ENCODE measurements at regions not wholly inside any gene's neighbourhood (a gene's known extent, or its start where the extent isn't known, plus 50 kb on each side); places are given as distances from the start of the nearest gene placed in this dataset.

DNA sequence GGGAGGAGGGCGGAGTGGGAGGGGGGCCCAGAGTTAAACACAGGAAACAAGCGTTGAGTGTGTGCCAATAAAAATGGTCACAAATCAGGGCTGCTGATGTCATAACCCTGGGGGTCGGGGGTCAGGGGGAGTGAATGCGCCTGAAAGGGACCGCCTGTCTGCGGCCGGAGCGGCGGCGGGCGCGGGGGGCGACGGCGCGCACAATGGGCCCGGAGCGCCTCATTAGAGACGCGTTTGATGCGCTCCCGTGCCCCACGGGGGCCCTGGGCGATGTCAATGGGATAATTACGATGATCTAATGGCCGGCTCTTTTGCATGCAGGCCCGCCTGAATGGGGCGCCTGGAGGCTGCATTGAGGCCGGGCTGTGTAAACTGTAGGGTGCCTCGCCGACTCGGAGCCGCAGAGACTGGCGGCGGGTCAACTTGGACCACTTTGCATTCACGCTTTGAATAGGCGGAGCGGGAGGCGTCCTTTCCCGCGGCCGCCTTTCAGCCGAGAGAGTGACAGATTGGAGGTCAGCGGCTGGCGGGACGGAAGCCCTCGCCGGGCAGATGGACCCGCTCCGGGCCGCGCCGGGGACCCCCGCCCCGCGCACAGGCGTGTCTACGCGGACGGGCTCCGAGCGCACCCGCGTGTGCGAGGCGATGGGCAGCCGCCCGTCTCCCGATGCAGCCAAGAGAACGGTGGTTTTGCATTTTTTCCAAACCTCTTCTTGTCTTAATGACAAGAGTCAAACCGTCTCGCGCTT, 296.1 kb downstream of the TFAP2C start:
- no peaks in the 10 kb centered on the region for H3K9me3 Mint-ChIP-seq
- H3K4me3 Mint-ChIP-seq: no peak overlapping the region
- no peak overlapping the region for H3K27ac Mint-ChIP-seq
- peaks cover 2% of the 10 kb centered on the region for H3K4me1 Mint-ChIP-seq (ENCODE audit: low read depth)
- no peaks in the 10 kb centered on the region for H3K36me3 Mint-ChIP-seq (ENCODE audit: low read depth)
- peaks cover 69% of the 10 kb centered on the region for H3K27me3 Mint-ChIP-seq (ENCODE audit: low read depth)

DNA sequence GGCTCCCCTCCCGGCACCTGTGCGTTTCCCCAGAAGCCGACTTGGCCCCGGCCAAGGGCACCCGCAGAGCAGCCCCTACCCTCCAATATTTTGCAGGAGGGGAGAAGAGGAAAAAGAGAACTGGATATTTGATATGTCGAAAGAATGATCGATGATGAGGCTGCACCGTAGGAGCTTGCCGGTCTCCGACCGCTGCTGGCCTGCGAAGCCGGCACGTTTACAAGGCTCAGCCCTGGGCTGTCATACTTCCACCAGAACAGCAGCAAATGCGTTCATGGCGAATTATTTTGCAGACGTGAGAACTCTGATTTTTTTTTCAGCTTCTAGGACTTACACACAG, 296.7 kb downstream of the TFAP2C start:
- H3K36me3 Mint-ChIP-seq (ENCODE audit: low read depth): no peaks in the 10 kb centered on the region
- peaks cover 2% of the 10 kb centered on the region for H3K4me1 Mint-ChIP-seq (ENCODE audit: low read depth)
- peaks cover 69% of the 10 kb centered on the region for H3K27me3 Mint-ChIP-seq (ENCODE audit: low read depth)
- no peaks in the 10 kb centered on the region for H3K9me3 Mint-ChIP-seq
- no peak overlapping the region for H3K27ac Mint-ChIP-seq
- no peak overlapping the region for H3K4me3 Mint-ChIP-seq

DNA sequence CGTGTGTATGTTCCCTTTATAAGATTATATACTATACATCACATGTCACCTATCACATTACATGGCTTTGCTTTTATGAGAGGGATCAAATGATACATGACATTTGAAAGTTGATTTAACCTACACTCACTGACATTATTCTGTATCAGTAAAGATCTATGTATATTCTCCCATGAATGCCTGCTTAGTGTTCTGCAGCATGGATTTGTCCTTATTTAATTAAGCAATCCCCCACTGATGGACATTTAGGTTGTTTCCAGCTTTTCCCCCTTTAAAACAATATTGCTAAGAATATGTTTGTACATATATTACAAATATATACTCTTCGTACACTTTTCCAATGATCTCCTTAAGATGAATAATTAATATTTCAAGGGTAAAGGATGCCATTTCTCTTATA, 297.4 kb downstream of the TFAP2C start:
- peaks cover 69% of the 10 kb centered on the region for H3K27me3 Mint-ChIP-seq (ENCODE audit: low read depth)
- H3K9me3 Mint-ChIP-seq: no peaks in the 10 kb centered on the region
- no peak overlapping the region for H3K27ac Mint-ChIP-seq
- H3K4me1 Mint-ChIP-seq (ENCODE audit: low read depth): peaks cover 2% of the 10 kb centered on the region
- H3K4me3 Mint-ChIP-seq: no peak overlapping the region
- H3K36me3 Mint-ChIP-seq (ENCODE audit: low read depth): no peaks in the 10 kb centered on the region

DNA sequence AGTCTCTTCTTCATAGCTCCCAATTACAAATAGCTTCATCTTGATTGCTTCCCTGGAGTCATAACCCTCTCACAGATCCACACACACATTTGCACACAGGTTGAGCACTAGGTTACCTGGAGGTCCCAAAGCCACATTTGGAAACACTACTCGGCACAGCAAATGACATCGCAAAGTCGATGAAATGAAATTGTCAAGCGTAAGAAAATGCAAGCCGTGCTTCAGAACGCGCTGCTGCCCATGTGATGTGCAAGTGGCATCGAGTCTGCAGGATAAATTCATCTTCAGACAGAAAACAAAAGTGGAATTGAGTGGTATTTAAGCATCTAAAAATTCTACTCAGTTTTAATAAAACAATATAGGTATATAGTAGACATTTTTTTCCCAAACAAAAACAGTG, 298.0 kb downstream of the TFAP2C start:
- no peak overlapping the region for H3K27ac Mint-ChIP-seq

DNA sequence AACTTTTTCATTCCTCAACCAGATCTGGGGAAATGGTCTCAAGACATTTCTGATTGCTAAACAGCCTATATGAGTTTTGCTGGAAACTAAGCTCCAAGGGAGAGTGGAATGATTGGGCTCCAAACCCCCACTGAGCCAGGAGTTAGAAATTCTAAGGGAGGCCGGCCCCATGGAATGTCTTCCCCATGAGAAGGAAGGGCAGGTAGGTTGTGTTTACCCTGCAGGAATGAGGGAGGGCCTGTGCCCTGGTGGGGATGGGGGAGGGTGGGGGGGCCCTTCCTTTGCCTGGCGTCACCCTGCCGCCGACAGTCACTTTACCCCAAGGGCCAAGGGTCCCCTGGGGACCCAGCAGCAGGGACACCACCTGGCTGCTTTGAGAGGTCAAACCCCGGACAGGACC, 298.9 kb downstream of the TFAP2C start:
- Mint-ChIP-seq H3K4me1 (ENCODE audit: low read depth) (peaks cover 2% of the 10 kb centered on the region), H3K27ac (no peak overlapping the region), H3K9me3 (no peaks in the 10 kb centered on the region), H3K36me3 (ENCODE audit: low read depth) (no peaks in the 10 kb centered on the region), H3K4me3 (no peak overlapping the region), H3K27me3 (ENCODE audit: low read depth) (peaks cover 66% of the 10 kb centered on the region)

More for the DNA sequence above, 298.0 kb downstream of the TFAP2C start:
- Mint-ChIP-seq H3K4me1 (ENCODE audit: low read depth) (peaks cover 2% of the 10 kb centered on the region), H3K4me3 (no peak overlapping the region), H3K9me3 (no peaks in the 10 kb centered on the region), H3K27me3 (ENCODE audit: low read depth) (peaks cover 69% of the 10 kb centered on the region), H3K36me3 (ENCODE audit: low read depth) (no peaks in the 10 kb centered on the region)

DNA sequence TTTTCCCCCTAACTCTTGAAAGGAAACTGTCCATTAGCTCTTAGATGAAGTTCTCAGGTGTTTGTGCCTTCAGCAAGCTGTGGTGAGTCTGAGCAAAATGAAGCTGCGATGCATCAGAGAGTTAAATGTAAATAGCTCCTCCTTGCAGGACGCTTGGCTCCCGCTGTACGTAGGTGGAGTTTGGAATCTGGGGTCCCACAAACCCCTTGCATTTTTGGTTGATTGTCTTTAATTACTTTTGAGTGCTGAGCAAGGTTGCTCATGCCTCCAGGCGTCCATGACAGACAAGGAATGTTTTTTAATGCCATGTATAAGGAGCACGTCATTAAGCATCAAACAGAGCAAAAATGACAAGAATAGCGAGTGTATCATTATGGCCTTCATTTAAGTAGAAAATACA, 300.5 kb downstream of the TFAP2C start:
- Mint-ChIP-seq H3K4me1 (ENCODE audit: low read depth) (peaks cover 2% of the 10 kb centered on the region), H3K9me3 (no peaks in the 10 kb centered on the region), H3K4me3 (no peak overlapping the region), H3K27me3 (ENCODE audit: low read depth) (peaks cover 50% of the 10 kb centered on the region), H3K36me3 (ENCODE audit: low read depth) (no peaks in the 10 kb centered on the region), H3K27ac (no peak overlapping the region)

DNA sequence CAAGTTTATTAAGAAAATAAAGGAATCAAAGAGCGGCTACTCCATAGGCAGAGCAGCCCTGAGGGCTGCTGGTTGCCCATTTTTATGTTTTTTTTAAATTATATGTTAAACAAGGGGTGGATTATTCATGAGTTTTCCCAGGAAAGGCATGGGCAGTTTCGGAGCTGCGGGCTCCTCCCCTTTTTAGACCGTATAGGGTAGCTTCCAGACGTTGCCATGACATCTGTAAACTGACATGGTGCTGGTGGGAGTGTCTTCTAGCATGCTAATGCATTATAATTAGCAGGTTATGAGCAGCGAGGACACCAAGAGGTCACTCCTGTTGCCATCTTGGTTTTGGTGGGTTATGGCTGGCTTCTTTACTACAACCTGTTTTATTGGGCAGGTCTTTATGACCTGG, 301.8 kb downstream of the TFAP2C start:
- Mint-ChIP-seq H3K27ac (no peak overlapping the region), H3K9me3 (no peaks in the 10 kb centered on the region), H3K4me1 (ENCODE audit: low read depth) (peaks cover 2% of the 10 kb centered on the region), H3K36me3 (ENCODE audit: low read depth) (no peaks in the 10 kb centered on the region), H3K4me3 (no peak overlapping the region), H3K27me3 (ENCODE audit: low read depth) (peaks cover 40% of the 10 kb centered on the region)

DNA sequence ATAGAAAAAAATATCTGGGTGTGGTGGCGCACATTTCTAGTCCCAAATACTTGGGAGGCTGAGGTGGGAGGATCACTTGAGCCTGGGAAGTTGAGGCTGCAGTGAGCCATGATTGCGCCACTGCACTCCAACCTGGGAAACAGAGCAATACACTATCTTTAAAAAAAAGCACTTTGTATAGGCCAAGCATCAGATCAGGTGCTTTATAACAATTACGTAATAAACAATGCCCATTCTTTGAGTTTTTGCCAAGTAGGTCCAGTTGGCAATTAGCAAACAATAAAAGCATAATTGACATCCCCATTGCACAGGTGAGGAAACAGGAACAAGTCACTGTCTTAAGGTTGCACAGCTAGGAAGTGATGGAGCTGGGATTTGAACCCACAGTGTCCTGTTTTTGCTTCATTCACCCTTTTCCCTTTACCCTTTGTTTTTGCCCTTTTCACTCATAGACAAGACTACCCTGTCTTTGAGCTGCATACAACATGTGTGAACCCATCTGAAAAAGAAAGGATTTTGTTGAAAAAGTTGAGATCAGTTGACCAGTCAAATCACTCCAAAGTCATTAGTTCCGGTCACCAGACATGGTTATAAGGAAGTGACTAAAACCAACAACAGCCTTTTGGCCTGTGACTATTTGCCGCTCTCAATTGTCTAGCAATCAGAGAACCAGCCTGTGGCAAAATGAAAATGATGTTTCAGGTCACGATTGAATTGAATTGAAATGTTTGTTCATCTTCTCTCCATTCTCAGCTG, 303.6 kb downstream of the TFAP2C start:
- no peaks in the 10 kb centered on the region for H3K4me1 Mint-ChIP-seq (ENCODE audit: low read depth)
- H3K36me3 Mint-ChIP-seq (ENCODE audit: low read depth): no peaks in the 10 kb centered on the region
- H3K9me3 Mint-ChIP-seq: no peaks in the 10 kb centered on the region
- peaks cover 21% of the 10 kb centered on the region for H3K27me3 Mint-ChIP-seq (ENCODE audit: low read depth)
- no peak overlapping the region for H3K4me3 Mint-ChIP-seq
- no peak overlapping the region for H3K27ac Mint-ChIP-seq

DNA sequence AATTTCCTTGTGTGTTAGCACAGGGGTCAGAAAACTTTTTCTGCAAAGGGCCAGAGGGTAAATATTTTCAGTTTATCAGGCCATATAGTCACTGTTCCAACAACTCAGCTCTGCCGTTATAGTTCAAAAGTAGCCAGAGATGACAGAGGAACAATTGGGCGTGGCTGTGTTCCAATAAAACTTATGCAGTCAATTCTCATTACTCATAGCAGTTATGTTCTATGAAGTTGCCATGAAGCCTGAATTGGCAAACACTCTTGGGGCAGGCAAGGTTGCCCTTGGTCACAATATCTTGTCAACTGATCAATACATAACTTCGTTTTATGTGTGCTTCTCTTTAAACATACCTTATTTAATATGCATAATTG, 304.2 kb downstream of the TFAP2C start:
- Mint-ChIP-seq H3K9me3 (no peaks in the 10 kb centered on the region), H3K36me3 (ENCODE audit: low read depth) (no peaks in the 10 kb centered on the region), H3K4me3 (no peak overlapping the region), H3K4me1 (ENCODE audit: low read depth) (no peaks in the 10 kb centered on the region), H3K27me3 (ENCODE audit: low read depth) (peaks cover 16% of the 10 kb centered on the region), H3K27ac (no peak overlapping the region)

DNA sequence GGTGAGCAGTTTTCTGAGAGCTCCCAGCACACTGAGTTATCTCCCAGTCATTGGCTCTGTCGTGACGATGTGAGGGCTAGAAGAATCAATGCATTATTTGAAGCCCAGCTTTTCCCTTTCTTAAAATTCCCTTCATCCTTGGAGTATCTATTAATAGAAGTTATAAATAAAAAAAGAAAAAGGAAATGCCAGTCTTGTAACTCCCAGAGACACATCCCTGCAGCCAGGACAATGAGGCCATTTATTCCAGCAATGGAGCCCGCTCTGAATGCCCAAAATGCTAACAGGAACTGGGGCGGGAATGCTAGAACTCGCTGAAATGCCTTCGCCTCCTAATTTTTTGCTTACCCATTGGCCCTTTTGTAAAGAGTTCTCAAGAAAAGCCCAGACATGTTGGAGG, 305.8 kb downstream of the TFAP2C start:
- H3K27ac Mint-ChIP-seq: no peak overlapping the region
- no peak overlapping the region for H3K4me3 Mint-ChIP-seq
- H3K27me3 Mint-ChIP-seq (ENCODE audit: low read depth): peaks cover 1% of the 10 kb centered on the region
- no peaks in the 10 kb centered on the region for H3K36me3 Mint-ChIP-seq (ENCODE audit: low read depth)
- H3K9me3 Mint-ChIP-seq: no peaks in the 10 kb centered on the region
- H3K4me1 Mint-ChIP-seq (ENCODE audit: low read depth): no peaks in the 10 kb centered on the region

DNA sequence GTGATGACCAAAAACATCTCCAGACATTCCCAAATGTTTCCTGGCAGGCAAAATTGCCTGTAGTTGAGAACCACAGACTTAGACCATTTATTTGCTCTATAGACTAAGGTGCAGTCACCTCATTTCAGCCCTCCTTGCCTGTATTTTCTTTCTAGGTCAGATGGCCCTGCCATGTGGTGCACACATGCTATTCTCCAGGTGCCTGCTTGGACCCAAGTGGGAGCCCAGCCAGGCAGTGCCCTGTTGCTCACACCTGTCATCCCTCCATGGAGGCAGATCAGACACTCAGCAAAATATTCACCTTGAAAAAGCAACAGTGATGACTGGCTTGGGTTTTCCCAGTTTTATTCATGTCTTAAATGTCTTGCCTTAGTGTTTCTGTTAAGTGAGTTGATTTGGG, 311.4 kb downstream of the TFAP2C start:
- Mint-ChIP-seq H3K4me3 (no peak overlapping the region), H3K9me3 (no peaks in the 10 kb centered on the region), H3K27ac (no peak overlapping the region), H3K4me1 (ENCODE audit: low read depth) (no peaks in the 10 kb centered on the region), H3K27me3 (ENCODE audit: low read depth) (peaks cover 3% of the 10 kb centered on the region), H3K36me3 (ENCODE audit: low read depth) (no peaks in the 10 kb centered on the region)

DNA sequence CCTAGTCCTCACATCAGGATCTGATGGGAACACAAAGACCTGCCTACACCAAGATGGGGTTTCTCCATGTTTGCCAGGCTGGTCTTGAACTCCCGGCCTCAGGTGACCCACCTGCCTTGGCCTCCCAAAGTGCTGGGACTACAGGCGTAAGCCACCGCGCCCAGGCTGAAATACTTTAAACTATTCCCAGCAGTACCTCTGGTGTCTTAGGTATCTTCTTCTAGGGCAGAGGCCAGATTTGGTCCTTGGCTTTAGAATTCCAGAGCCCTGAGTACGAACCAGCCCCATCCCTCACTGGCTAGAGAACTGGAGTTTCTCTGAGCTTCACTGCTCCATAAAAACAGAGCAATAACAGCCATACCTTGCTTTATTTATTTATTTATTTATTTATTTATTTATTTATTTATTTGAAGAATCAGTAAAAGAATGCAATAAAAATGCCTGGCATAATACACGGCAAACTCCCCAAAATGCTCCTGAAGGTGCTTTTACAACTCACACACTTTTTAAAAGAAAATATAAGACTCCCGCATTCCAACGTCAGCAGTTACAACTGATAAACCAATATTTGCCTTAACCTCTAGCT, 312.1 kb downstream of the TFAP2C start:
- no peak overlapping the region for H3K27ac Mint-ChIP-seq
- H3K9me3 Mint-ChIP-seq: no peaks in the 10 kb centered on the region
- H3K4me1 Mint-ChIP-seq (ENCODE audit: low read depth): no peaks in the 10 kb centered on the region
- H3K36me3 Mint-ChIP-seq (ENCODE audit: low read depth): no peaks in the 10 kb centered on the region
- H3K27me3 Mint-ChIP-seq (ENCODE audit: low read depth): peaks cover 3% of the 10 kb centered on the region
- no peak overlapping the region for H3K4me3 Mint-ChIP-seq

DNA sequence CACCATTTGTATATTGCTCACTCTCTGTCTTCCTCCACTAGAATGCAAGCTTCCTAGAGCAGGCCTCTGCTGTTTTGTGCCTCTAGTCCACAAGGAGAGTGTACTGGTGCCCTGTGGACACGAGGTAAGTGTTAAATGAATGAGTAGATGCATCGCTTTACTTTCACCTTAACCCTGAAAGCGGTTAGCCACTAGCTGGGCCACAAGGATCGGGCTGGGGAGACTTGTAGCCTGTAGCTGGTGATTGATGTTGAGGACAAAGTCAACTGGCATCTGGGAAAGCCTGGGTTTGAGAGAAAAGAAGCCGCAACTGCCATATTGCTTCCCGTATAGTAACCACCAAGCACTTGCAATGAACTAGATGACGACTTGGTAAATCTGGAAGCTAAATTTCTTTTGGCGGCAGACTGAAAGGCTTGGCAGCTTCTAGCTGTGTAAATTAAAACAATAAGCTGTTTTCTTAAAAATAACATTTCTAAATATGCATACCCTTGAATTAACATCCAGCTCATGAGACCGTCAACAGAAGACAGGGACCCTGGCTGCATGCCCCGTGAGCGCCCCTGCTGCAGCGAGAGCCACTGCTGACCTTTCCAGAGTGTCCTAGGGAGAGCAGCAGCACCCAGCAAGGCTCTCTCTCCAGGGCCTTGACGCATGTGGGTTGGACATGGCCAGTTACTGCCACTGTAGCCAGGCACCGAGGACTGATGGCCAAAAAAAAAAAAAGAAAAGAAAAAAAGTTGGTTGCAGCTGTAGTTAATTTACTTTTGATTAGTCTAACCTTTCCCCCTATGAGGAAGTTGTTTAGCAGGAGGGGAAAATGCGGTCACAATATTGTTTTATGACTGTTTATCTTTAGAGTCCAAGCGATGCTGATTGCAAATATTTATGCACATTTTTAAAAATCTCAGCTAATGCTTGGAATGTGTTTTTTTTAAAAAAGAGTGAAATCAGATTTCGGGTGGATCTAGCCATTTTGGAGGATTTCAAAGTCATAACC, 315.1 kb downstream of the TFAP2C start:
- no peaks in the 10 kb centered on the region for H3K9me3 Mint-ChIP-seq

DNA sequence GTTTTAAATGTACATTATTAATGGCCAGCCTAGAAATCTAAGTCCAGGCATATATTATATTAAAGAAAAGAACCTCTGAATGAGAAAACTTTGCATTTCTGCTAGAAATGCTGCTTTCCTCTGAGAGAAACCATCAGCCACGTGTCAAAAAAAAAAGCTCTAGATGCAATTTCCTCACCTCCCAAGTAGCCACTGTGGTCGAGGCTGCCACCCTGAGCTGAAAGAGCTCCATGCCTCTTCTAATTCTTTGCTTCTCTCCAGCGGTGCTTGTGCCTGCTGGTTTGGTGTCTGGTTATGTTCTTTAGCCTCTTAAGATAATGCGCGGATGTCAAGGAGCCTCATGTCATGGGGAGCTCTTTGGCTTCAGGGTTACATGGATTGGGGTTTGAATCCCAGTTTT, 316.0 kb downstream of the TFAP2C start:
- no peak overlapping the region for H3K4me3 Mint-ChIP-seq
- H3K36me3 Mint-ChIP-seq (ENCODE audit: low read depth): no peaks in the 10 kb centered on the region
- no peaks in the 10 kb centered on the region for H3K4me1 Mint-ChIP-seq (ENCODE audit: low read depth)
- no peak overlapping the region for H3K27ac Mint-ChIP-seq
- no peaks in the 10 kb centered on the region for H3K9me3 Mint-ChIP-seq
- H3K27me3 Mint-ChIP-seq (ENCODE audit: low read depth): peaks cover 6% of the 10 kb centered on the region

More for the DNA sequence above, 315.1 kb downstream of the TFAP2C start:
- H3K27me3 Mint-ChIP-seq (ENCODE audit: low read depth): peaks cover 6% of the 10 kb centered on the region
- no peaks in the 10 kb centered on the region for H3K36me3 Mint-ChIP-seq (ENCODE audit: low read depth)
- no peak overlapping the region for H3K27ac Mint-ChIP-seq
- no peak overlapping the region for H3K4me3 Mint-ChIP-seq
- no peaks in the 10 kb centered on the region for H3K4me1 Mint-ChIP-seq (ENCODE audit: low read depth)

All from T-helper 1 cell treated with Interleukin-12 subunit alpha and Interleukin-12 subunit beta and Interleukin-4 antibody, amounts not matched to agents 30 μg/mL and 1 μg/mL, for 36 hours (primary cell).